Right lobe of liver (tissue), 6 donors: ENCODE measurements at regions not wholly inside any gene's neighbourhood (a gene's known extent, or its start where the extent isn't known, plus 50 kb on each side); places are given as distances from the start of the nearest gene placed in this dataset.

Source experiments
- ATAC-seq, 4 donors: fragments of 200-7000 bp; cut with Tn5 transposase; one replicate each; pipeline ENCODE4 v1.9.1; 2020; ENCODE audit warnings: mild to moderate bottlenecking in 4 of 4, moderate library complexity in 4 of 4
- DNase-seq, 3 donors: peaks; one replicate each; pipeline ENCODE4 v3.0.0-alpha.2; 2020
- H3K27ac ChIP-seq, 3 donors: fragments of 200-600 bp; one replicate each; pipeline ENCODE4 v1.8.0; 2022
- H3K27me3 ChIP-seq, 2 donors: fragments of 200-600 bp; one replicate each; pipeline ENCODE4 v1.8.0; 2022
- H3K36me3 ChIP-seq, 4 donors: fragments of 200-600 bp; sonication (generic) in 1 of 4; one replicate each; pipeline versions ENCODE4 v1.5.1 to v1.8.0; 2017 to 2022; ENCODE audit warnings: control low read depth in 1 of 4
- H3K4me1 ChIP-seq, 4 donors: fragments of 200-600 bp; sonication (generic) in 1 of 4; one replicate each; pipeline versions ENCODE4 v1.5.1 to v1.8.0; 2017 to 2022; ENCODE audit warnings: control low read depth in 1 of 4
- H3K4me3 ChIP-seq, 3 donors: fragments of 200-600 bp; one replicate each; pipeline ENCODE4 v1.8.0; 2022
- H3K9me3 ChIP-seq, 4 donors: fragments of 200-600 bp; sonication (generic) in 1 of 4; one replicate each; pipeline versions ENCODE4 v1.5.1 to v1.8.0; 2017 to 2022; ENCODE audit warnings: control low read depth in 1 of 4
- POLR2A ChIP-seq: fragments of 450-650 bp; IDR thresholded peaks from one replicate; pipeline ENCODE4 v1.6.1; 2017; ENCODE audit warnings: antibody characterized with exemption, mild to moderate bottlenecking
- WGBS: methylation state at CpG from one replicate; pipeline ENCODE4 v1.1.6; 2018; ENCODE audit warnings: low coverage, low lambda C conversion rate; ENCODE audit not compliant: insufficient coverage; ENCODE audit errors: missing lambda C conversion rate; 5-methylcytosine and 5-hydroxymethylcytosine counted together
- intact Hi-C, 2 donors: fragments of 100-400 bp; cut with DNase I; formaldehyde crosslinking; loops; one replicate each; pipeline versions ENCODE4 v1.11.2 to v1.14.1; 2022
- TF ChIP-seq, protein P1 (sequence below), 4 donors: fragments of 200-600 bp in 3 of 4; fragments of 450-650 bp in 1 of 4; IDR thresholded peaks; one replicate each; pipeline versions ENCODE4 v1.5.1 to v1.8.0; 2016 to 2022; ENCODE audit warnings: antibody characterized with exemption in 4 of 4, mild to moderate bottlenecking in 2 of 4
- donor health status: DM: no; HTN: yes; CAD: no.
- donor health status: DM: no; HTN: no; CAD: no.
- donor health status: DM: no; HTN: no; CAD: no.
- donor health status: DM: no; HTN: yes; CAD: no.
- donor health status: DM: no; HTN: yes; CAD: no.

DNA sequence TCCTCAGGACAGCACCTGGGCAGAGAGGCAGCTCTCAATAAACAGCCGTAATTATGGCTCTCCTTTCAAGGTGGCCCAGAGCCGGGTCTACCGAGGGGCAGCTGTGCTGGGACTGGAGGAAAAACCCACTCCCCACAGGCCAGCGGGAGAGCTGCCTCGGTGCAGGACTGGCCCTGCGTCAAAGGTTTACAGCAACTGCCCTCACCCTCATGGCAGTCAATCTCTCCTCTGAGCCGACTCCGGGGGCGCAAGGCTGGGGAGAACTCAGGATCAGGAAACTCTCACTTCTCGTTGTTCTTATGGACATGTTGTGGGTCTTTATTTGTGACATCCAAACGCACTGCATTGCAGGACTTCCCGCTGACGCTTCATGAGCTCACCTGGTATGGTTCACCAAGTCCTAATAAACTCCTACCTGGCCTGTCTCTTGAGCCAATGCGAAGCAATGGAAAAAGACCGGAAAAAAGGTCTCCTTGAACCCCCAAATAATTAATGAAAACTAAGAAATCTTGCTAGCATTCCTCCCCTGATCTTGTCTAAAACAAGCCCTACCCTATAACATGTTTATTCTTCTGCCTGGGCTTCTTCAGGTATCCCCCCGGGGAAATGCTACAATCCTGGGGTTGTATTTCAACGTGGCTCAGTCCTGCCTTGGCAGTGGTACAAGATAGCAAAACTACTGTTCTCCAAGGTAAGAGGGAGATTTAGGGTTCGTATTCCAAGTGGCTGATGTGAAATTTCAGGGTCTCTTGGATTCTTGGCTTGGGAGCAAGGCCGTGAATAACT lies 50.1 kb upstream of the CDKN2AIP start:
- H3K4me1 ChIP-seq: peaks cover 0 to 5% (median 0%) of the 10 kb centered on the region in 4 donors
- no peak for ATAC-seq
- WGBS: 76% methylated on average over 9 of the region's 19 CpGs

More for the DNA sequence above, 50.1 kb upstream of the CDKN2AIP start:
- intact Hi-C loops: no loop called here
- Histone ChIP-seq H3K9me3 (no peaks in the 10 kb centered on the region), H3K36me3 (no peaks in the 10 kb centered on the region), H3K4me3 (no peak overlapping the region), H3K27me3 (no peaks in the 10 kb centered on the region), H3K27ac (no peak overlapping the region)
- DNase-seq: no peak
- TF ChIP-seq, protein P1, sequence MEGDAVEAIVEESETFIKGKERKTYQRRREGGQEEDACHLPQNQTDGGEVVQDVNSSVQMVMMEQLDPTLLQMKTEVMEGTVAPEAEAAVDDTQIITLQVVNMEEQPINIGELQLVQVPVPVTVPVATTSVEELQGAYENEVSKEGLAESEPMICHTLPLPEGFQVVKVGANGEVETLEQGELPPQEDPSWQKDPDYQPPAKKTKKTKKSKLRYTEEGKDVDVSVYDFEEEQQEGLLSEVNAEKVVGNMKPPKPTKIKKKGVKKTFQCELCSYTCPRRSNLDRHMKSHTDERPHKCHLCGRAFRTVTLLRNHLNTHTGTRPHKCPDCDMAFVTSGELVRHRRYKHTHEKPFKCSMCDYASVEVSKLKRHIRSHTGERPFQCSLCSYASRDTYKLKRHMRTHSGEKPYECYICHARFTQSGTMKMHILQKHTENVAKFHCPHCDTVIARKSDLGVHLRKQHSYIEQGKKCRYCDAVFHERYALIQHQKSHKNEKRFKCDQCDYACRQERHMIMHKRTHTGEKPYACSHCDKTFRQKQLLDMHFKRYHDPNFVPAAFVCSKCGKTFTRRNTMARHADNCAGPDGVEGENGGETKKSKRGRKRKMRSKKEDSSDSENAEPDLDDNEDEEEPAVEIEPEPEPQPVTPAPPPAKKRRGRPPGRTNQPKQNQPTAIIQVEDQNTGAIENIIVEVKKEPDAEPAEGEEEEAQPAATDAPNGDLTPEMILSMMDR (IDR thresholded peaks at IDR 0.05): no peak
- no peak for TF ChIP-seq POLR2A
